HG03354 (cell line): ENCODE measurements at regions not wholly inside any gene's neighbourhood (a gene's known extent, or its start where the extent isn't known, plus 50 kb on each side); places are given as distances from the start of the nearest gene placed in this dataset.

ENCODE experiments used
- ATAC-seq: cut with Tn5 transposase; IDR thresholded peaks from one replicate; pipeline ENCODE4 v1.9.1; 2021; ENCODE audit warnings: mild to moderate bottlenecking; ENCODE audit not compliant: unreplicated experiment, poor library complexity, severe bottlenecking

- no peak for ATAC-seq
Observed at GRCh38 chr6:2477250-2477649, 231.8 kb upstream of the GMDS start.

DNA sequence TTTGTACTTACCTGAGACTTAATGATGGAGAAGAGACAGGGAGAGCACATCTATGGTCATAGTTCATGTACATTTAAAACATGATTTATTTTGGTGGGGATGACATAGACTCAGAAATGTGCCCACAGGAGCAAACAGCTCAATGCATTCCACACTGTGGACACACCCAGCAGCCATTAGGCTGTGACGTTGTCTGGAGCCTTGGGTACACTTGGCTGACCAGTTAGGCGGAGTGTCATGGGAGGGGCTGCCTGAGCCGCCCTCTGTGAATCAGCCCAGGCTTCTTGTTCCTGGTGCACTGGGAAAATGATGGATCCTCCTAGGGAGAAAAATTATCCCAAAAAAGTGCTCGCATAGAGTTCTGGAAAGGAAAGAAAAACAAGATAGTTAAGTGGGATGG lies 231.0 kb upstream of the GMDS start:
- ATAC-seq, result no peak

- ATAC-seq, result no peak
Observed at GRCh38 chr6:2471472-2471871, 226.1 kb upstream of the GMDS start.

DNA sequence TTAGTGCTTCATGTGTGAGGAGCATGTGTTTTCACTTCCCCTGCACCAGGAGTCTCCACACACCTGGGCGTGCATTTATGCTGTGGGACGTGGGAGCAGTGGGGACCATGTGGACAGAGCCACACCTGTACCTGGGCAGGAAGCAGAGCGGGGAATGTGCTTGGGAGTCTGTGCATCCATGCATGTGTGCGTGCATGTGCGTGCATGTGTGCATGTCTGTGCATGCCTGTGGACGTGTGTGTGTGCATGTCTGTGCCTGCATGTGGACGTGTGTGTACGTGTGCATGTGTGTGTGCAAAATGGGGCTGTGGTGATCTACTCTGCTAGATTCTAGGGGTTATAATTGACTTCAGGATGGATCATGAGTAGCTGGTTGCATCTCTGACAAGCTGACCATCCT lies 224.0 kb upstream of the GMDS start:
- ATAC-seq, result no peak

GRCh38 chr6:2468601-2468955 lies 223.2 kb upstream of the GMDS start:
- no peak for ATAC-seq

GRCh38 chr6:2467929-2468600 lies 222.7 kb upstream of the GMDS start:
- no peak for ATAC-seq

DNA sequence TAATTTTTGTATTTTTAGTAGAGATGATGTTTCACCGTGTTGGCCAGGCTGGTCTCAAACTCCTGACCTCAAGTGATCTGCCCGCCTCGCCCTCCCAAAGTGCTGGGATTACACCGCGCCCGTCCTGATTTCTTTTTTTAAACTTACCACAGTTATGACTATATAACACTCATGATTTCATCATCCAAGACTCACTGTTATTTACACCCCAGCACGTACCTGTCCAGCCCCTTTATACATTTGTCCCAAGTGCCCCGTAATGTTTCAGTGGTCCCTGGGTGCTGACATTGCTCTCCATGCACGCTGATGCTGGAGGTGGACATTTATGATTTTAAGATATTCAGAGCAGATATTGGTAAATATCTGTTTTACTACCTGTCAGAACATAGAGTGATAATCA lies 219.9 kb upstream of the GMDS start:
- ATAC-seq, result no peak

DNA sequence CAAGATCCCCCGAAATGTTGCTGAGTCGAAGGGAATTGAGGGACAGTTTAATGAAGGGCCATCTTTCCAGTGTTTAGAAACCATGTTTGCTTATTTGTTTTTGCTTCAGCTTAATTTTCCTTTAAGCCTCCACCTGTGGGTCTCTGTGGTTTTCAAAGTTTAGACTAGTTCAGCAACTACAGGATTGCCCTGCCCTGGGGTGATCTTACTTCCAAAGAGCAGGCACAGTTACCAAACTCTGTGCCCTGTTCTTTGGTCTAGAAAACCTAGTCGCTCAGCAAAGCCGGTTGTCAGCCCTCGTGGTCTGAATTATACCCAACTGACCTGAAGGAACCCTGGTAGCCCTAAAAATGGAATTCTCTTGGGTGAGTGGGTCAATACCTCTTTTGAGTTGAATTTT lies 219.2 kb upstream of the GMDS start:
- ATAC-seq, result no peak

DNA sequence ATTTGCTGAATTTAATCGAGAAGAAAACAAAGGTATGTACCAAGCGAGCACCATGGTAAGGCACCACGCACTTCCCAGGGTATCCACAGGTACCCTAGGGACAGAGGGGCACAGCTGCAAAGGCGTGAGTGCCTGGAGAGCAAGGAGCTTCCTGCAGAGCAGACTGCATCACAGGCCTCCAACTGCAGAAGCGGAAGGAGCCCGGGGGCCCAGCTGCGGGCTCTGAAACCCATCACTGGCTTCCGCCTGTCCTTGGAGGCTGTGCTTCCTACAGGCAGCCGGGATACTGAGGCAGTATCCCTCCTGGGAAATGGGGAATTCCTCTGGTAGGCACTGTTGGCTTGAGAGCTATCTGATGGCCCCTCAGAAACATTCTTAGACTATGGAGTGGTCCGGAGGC lies 217.4 kb upstream of the GMDS start:
- no peak for ATAC-seq

GRCh38 chr6:2460216-2460745 lies 214.9 kb upstream of the GMDS start:
- no peak for ATAC-seq

- ATAC-seq, result no peak
Observed at GRCh38 chr6:2454180-2454579, 208.8 kb upstream of the GMDS start.

DNA sequence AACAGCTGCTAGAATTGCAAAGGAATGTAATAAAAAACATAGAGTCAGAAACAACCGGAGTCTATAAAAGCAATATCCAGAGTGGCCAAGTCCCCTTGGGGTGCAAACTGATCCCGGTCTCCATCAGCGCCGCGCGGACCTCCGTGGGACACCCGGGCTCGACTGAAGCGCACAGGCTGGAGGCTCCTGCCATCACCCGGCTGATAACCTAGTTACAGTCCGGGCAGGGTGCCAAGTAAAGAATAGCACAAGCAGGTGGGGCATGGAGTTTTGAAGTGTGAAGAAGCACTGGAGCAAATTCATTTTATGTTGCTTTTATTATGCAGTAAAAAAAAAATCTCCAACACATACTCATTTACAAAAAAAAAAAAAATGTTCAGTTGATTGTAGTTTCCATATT lies 205.1 kb upstream of the GMDS start:
- ATAC-seq, result no peak

DNA sequence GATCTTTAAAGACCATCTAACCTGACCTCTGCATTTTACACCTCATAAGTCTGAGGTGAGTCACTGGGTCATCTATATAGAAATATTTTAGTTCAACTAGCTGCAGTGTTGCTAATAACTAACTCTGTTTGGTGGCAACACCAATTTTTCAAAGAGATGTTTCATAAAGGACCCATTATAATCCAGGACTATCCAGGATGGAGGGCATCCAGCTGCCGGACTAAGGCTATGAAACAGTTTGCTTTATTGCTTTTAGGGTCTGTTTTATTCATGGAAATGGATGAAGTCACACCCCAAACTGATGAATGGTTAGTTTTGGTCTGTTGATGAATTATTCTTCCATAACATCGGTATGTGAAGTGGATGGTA lies 204.2 kb upstream of the GMDS start:
- ATAC-seq, result no peak

- no peak for ATAC-seq
Observed at GRCh38 chr6:2448826-2449571, 203.6 kb upstream of the GMDS start.

DNA sequence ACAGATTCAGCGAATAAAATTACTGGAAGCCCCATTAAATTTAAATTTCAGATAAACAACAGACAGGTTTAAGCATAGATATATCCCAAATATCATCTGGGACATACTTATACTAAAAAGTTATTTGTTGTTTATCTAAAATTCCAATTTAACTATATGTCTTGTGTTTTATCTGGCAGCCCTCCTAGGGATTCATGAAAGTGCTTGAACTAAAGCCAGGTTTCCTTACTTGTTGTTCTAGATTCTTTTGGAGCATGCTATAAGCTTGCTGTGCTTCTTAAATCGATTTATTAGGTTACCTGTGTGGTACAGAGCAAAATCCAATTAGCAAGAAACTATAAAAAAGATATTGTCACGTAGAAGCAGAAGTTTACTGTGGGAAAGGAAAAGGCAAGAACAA lies 202.5 kb upstream of the GMDS start:
- no peak for ATAC-seq

- ATAC-seq, result no peak
Observed at GRCh38 chr6:2447318-2447920, 202.0 kb upstream of the GMDS start.

GRCh38 chr6:2441601-2442475 lies 196.4 kb upstream of the GMDS start:
- no peak for ATAC-seq

GRCh38 chr6:2440516-2440915 lies 195.1 kb upstream of the GMDS start:
- no peak for ATAC-seq

DNA sequence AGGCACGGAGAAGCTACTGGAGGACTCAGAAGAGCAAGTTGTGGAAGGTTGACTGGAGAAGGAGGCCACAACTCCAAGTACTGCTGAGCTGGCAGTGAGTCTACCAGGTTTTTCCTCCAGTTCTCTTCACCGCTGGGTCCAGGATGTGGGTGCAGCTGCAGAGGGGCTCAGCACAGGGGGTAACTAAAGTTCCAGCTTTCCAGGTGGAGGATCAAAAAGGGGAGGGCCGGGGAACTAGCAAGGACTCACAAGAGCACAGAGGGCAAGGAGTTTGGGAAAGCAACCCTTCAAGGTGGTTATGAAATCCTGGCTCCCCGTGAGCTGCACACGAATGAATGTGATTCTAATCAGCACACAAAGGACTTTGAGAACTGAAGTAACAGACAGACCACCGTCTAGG lies 194.2 kb upstream of the GMDS start:
- no peak for ATAC-seq

- no peak for ATAC-seq
Observed at GRCh38 chr6:2439082-2439481, 193.7 kb upstream of the GMDS start.
